PC-9 (cell line): ENCODE measurements at regions not wholly inside any gene's neighbourhood (a gene's known extent, or its start where the extent isn't known, plus 50 kb on each side); places are given as distances from the start of the nearest gene placed in this dataset.

Experiments
- BruUV-seq: library from RNA; stranded (reverse); fragments of 400-500 nt; replicated peaks from 2 replicates; lab custom pipeline; 2021; lab: Mats Ljungman, UMichigan
- CTCF ChIA-PET: fragments of 300-600 bp; sonication (Branson Sonifier 250); formaldehyde crosslinking; loops from one replicate; lab custom pipeline; 2022; ENCODE audit warnings: antibody characterized with exemption; lab: Charles Lee
- POLR2A ChIA-PET: fragments of 300-600 bp; sonication (Branson Sonifier 250); formaldehyde crosslinking; loops from one replicate; lab custom pipeline; 2022; ENCODE audit warnings: antibody characterized with exemption; ENCODE audit not compliant: unreplicated experiment; lab: Charles Lee
- DNase-seq, 2 experiments: peaks; one replicate each; pipeline versions ENCODE4 v3.0.0 to v3.0.0-alpha.2; 2015 to 2022; ENCODE audit warnings: mixed read lengths in 1 of 2
- H2AFZ ChIP-seq: fragments of 200-600 bp; sonication (generic); 2 replicates; pipeline ENCODE4 v1.8.1; 2017; ENCODE audit warnings: antibody characterized with exemption
- H3F3A ChIP-seq: fragments of 200-600 bp; sonication (generic); 2 replicates; pipeline ENCODE4 v1.8.1; 2017; ENCODE audit warnings: antibody characterized with exemption, mild to moderate bottlenecking, low read depth; ENCODE audit not compliant: insufficient read depth
- H3K27ac ChIP-seq: fragments of 200-600 bp; sonication (generic); 2 replicates; pipeline ENCODE4 v1.6.1; 2016; ENCODE audit warnings: mixed run types
- H3K27me3 ChIP-seq: fragments of 200-600 bp; sonication (generic); 2 replicates; pipeline ENCODE4 v1.6.1; 2016; ENCODE audit warnings: low read depth, mixed run types; ENCODE audit not compliant: insufficient read depth
- H3K36me3 ChIP-seq: fragments of 200-600 bp; sonication (generic); 2 replicates; pipeline ENCODE4 v1.6.1; 2016; ENCODE audit warnings: low read depth, mixed run types
- H3K4me1 ChIP-seq: fragments of 200-600 bp; sonication (generic); replicated peaks from 2 replicates; pipeline ENCODE4 v1.6.1; 2016; ENCODE audit warnings: mixed run types; ENCODE audit not compliant: insufficient read depth
- H3K4me2 ChIP-seq: fragments of 200-600 bp; sonication (generic); 2 replicates; pipeline ENCODE4 v1.6.1; 2017; ENCODE audit warnings: mixed run types
- H3K4me3 ChIP-seq: fragments of 200-600 bp; sonication (generic); 2 replicates; pipeline ENCODE4 v1.6.1; 2016; ENCODE audit warnings: mixed run types
- H3K79me2 ChIP-seq: fragments of 200-600 bp; sonication (generic); 2 replicates; pipeline ENCODE4 v1.6.1; 2017; ENCODE audit warnings: low read depth, mixed run types
- H3K9me2 ChIP-seq: fragments of 200-600 bp; sonication (generic); 2 replicates; pipeline ENCODE4 v1.8.1; 2017; ENCODE audit warnings: mild to moderate bottlenecking; ENCODE audit not compliant: insufficient read depth
- H3K9me3 ChIP-seq: fragments of 200-600 bp; sonication (generic); 2 replicates; pipeline ENCODE4 v1.8.1; 2016; ENCODE audit warnings: low read depth; ENCODE audit not compliant: insufficient read depth
- H4K20me1 ChIP-seq: fragments of 200-600 bp; sonication (generic); 2 replicates; pipeline ENCODE4 v1.8.1; 2017; ENCODE audit not compliant: insufficient read depth
- CTCF ChIP-seq: fragments of 200-600 bp; sonication (generic); conservative IDR thresholded peaks from 2 replicates; pipeline ENCODE4 v1.6.1; 2017; ENCODE audit warnings: mixed run types, antibody characterized with exemption, mild to moderate bottlenecking, moderate library complexity
- EZH2 ChIP-seq: fragments of 200-600 bp; sonication (generic); IDR thresholded peaks from 2 replicates; pipeline ENCODE4 v1.8.0; 2017; ENCODE audit warnings: antibody characterized with exemption, low read depth
- intact Hi-C: fragments of 100-400 bp; cut with micrococcal nuclease; formaldehyde crosslinking; loops from one replicate; pipeline ENCODE4 v1.10.0; 2022; ENCODE audit not compliant: unreplicated experiment

- no TSS peak for BruUV-seq
- intact Hi-C loops, result no loop called here
- TF ChIP-seq CTCF, result no peak
- TF ChIP-seq EZH2, result no peak
Measured at GRCh38 chr22:48071828-48072227, 1309.4 kb downstream of the TBC1D22A start.

DNA sequence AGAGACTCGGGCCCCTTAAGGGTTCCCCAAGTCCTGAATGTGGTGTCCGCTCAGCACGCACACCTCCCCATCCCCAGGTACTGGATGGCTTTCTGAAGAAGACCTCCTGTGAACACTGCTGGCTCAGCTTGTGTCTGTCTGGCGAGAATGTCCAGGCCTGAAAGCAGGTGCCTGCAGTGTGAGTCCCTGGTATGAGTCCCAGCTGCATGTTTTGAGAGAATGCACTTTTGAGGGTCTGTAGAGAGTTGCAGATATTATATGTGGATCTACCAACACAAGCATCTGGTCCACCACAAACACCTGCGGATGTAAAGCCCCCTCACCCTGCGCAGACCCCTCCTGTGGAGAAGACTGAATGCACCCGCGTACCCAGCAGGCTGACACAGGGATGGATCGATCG lies 1308.9 kb downstream of the TBC1D22A start:
- H2AFZ ChIP-seq, result no peak overlapping the region
- H4K20me1 ChIP-seq, result no peaks in the 10 kb centered on the region
- H3K4me2 ChIP-seq, result no peak overlapping the region
- H3K79me2 ChIP-seq, result no peaks in the 10 kb centered on the region
- H3K9me2 ChIP-seq, result no peaks in the 10 kb centered on the region
- H3K4me1 ChIP-seq, result no peaks in the 10 kb centered on the region
- H3K4me3 ChIP-seq, result no peak overlapping the region
- H3F3A ChIP-seq, result no peaks in the 10 kb centered on the region
- no TSS peak for BruUV-seq
- intact Hi-C loops, result no loop called here
- no peaks in the 10 kb centered on the region for H3K9me3 ChIP-seq
- H3K27me3 ChIP-seq, result peaks cover 89% of the 10 kb centered on the region
- no peaks in the 10 kb centered on the region for H3K36me3 ChIP-seq
- POLR2A ChIA-PET, result no interaction called here
- no peak overlapping the region for H3K27ac ChIP-seq
- DNase-seq, result no peak
- CTCF ChIA-PET, result no interaction called here
- no peak for TF ChIP-seq EZH2
- TF ChIP-seq CTCF, result no peak

More at GRCh38 chr22:48071828-48072227, 1309.4 kb downstream of the TBC1D22A start:
- no peaks in the 10 kb centered on the region for H3F3A ChIP-seq
- no peaks in the 10 kb centered on the region for H3K9me3 ChIP-seq
- DNase-seq, result no peak
- H4K20me1 ChIP-seq, result no peaks in the 10 kb centered on the region
- H3K27me3 ChIP-seq, result peaks cover 89% of the 10 kb centered on the region
- CTCF ChIA-PET, result no interaction called here
- POLR2A ChIA-PET, result no interaction called here
- no peak overlapping the region for H3K4me2 ChIP-seq
- H3K4me1 ChIP-seq, result no peaks in the 10 kb centered on the region
- no peak overlapping the region for H3K4me3 ChIP-seq
- no peaks in the 10 kb centered on the region for H3K9me2 ChIP-seq
- no peaks in the 10 kb centered on the region for H3K79me2 ChIP-seq
- no peak overlapping the region for H2AFZ ChIP-seq
- no peak overlapping the region for H3K27ac ChIP-seq
- H3K36me3 ChIP-seq, result no peaks in the 10 kb centered on the region

DNA sequence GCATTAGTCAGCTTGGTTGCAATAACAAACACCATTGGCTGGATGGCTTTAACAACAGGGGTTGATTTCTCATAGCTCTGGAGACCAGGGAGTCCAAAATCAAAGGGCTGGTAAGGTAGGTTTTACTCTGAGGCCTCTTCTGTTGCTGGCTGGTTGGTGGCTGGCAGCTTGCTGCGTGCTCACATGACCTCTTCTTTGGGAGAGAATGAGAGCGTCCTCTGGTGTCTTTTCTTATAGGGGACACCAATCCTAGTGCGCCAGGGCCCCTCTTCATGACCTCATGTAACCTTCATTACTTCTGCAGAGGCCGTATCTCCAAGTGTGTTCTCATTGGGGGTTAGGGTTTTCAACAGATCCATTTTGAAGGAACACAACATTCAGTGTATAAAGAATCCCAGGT lies 1308.3 kb downstream of the TBC1D22A start:
- Histone ChIP-seq H3K79me2 (no peaks in the 10 kb centered on the region), H3K27me3 (peaks cover 89% of the 10 kb centered on the region), H3K27ac (no peak overlapping the region), H3K4me2 (no peak overlapping the region), H4K20me1 (no peaks in the 10 kb centered on the region), H3F3A (no peaks in the 10 kb centered on the region), H3K36me3 (no peaks in the 10 kb centered on the region), H3K4me3 (no peak overlapping the region), H3K9me3 (no peaks in the 10 kb centered on the region), H3K9me2 (no peaks in the 10 kb centered on the region), H2AFZ (no peak overlapping the region), H3K4me1 (no peaks in the 10 kb centered on the region)
- no TSS peak for BruUV-seq
- CTCF ChIA-PET, result no interaction called here
- TF ChIP-seq EZH2 (no peak), CTCF (no peak)
- POLR2A ChIA-PET, result no interaction called here
- intact Hi-C loops, result no loop called here
- DNase-seq, result no peak
